Smooth muscle cell of the brain vasculature (primary cell): ENCODE measurements at regions not wholly inside any gene's neighbourhood (a gene's known extent, or its start where the extent isn't known, plus 50 kb on each side); places are given as distances from the start of the nearest gene placed in this dataset.

Experiments used
- DNase-seq: peaks from one replicate; pipeline ENCODE4 v3.0.0-alpha.2; 2012; ENCODE audit warnings: low read depth, low spot score

DNA sequence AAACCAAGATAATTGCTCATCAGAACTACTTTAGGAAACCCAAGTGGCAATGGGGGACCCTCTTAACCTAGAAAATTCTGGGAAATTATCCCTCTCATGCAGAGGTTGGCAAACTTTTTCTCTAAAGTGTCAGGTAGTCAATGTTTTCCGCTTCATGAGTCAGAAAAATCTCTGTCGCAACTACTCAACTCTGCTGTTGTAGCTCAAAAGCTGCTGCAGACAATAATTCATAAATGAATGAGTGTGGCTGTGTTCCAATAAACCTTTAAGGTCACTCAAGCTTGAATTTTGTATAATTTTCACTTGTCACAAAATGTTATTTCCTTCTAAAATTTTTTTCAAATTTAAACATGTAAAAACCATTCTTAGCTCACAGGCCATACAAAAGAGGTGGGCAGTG is 193.4 kb upstream of the MID1 start:
- DNase-seq: no peak

DNA sequence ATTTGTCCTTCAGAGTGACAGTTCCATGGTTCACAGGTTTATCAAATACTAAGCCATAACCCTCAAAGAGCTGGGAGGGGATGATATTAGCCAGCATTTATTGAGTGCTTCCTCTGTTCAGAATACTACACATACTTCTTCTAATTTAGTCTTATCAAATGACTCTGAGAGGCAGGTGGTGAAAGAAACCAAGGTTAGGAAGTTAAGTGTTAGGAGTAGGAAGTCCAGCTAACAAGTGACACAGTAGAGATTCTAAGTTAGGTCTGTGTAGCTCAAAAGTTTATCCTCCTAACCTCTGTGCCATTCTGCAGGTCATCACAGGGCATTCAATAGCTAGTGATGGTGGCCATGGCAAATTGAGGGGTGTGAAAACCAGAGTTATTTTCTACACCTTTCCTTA is 198.3 kb upstream of the MID1 start:
- no peak for DNase-seq

DNA sequence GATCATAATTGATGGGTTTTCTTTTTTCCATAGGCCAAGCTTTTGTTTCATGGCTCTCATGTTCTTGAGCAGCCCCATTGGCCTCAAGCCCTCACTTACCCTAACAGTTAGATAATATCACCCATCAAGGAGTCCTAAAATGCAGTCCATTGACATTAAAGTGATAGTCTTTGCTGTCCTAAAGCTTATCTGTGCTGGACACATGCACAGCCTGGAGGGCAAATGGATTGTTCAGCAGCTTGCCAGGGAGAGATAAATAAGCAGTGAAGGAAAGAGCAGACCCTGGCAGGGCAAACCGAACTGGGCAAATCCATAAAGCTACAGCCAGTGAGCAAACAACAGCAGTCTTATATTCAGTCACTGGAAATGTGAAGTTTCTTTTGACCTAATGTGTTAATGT is 199.6 kb upstream of the MID1 start:
- DNase-seq: no peak

DNA sequence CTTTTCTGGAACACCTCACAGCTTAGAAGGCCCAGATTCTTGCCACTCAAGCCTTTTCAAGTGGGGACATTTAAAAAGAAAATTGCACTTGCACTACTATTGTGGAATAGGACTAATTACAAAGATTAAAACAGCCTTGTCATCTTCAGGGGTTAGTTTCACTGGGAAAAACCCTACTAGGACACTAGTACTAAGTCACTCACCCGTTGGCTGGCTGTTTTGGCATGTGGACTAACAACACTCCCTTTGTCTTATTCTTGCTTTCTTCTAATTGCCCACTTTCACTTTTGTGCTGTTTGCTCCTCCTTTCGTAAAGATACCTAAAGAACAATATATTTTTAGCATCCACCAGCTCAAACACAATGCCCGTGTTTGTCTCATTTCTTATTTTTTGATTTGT is 200.9 kb upstream of the MID1 start:
- DNase-seq: no peak

DNA sequence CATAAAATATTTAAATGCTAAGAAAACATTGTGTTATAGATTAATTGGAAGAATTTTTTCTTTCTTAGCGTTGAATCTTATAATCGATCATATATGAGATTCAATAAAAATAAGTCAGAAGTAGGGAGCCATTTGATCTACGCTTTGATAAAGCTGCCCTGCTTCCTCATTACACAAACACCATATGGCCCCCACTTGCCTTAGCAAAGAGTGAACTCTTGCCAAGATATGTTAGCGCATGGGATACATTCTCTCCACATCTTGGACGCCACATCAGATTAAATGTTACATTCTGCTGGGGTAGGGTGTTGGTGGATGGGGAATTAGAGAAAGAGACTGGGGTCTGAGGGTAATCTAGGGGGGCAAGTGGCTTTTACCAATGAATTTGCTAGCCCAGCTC is 207.7 kb upstream of the MID1 start:
- no peak for DNase-seq

DNA sequence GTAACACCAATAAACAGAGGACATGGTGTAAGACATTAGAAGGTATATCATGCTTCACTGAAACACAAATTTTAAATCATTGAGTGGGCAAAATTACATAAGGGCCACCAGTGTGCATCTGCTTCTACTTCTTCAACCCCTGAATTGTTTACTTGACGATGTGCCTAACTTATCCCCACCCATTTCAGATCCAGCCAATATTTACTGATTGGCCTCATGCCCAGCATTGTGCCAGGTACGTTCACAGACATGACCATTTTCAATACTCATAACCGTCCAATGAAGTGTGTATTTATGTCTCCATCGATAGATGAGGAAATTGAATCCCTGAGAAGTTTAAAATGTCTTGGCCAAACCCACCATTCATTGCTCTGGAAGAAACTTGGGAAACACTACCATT is 208.3 kb upstream of the MID1 start:
- no peak for DNase-seq

DNA sequence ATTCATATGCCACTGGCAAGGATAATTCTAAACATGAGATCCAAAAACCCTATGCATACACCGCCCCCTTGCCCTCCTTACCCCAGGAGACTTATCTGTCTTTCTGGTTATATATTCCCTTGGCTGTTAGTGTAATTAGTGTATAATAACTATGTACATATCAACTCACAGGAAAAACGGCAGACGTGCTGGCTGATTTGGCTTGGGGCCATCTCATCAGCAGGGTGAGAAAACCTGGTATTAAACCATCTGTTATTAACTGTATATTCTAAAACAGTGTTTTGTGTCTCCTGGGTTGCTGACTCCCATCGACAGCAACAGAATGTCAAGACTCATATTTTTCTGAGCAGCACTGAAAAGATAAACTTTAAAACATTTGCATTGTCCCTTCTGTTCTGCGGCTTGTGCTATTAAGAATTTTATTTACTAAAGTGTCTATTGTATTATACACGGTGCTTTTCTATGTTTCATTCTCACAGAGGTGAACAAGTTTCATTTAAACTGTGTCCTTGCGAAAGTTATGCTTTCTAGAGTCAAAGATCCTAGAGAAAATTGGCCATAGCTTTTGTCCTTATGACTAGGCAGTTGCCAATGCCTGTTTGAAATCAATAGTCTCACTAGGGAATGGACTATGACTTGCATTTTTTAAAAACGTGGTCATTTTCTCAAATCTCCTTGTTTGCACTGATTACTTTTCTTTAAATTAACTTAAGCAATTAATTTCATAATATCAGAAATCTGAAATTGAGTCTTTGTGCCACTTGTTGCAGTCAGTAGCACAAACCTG is 211.5 kb upstream of the MID1 start:
- no peak for DNase-seq

- DNase-seq: no peak
Measured at GRCh38 chrX:10833299-10834169, 213.1 kb upstream of the MID1 start.

DNA sequence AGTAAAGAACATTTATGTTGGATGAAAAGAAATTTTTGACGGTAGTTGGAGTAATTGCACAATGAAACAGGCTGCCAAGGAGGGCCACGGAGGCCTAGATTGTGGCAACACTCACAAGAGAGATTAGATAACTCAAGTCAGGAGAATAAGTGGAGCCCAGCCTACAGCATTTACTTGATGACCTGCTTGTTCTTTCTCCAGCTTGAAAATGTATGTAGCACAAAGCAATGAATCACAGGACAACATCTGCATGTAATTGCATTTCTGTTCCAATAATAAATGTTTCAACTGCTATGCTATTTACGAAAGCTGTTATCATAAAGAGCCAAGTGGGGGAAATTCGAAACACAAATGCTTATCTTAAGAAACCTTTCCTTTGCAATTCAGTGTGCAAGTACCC is 221.2 kb upstream of the MID1 start:
- no peak for DNase-seq

- no peak for DNase-seq
Measured at GRCh38 chrX:10842646-10843045, 222.3 kb upstream of the MID1 start.

DNA sequence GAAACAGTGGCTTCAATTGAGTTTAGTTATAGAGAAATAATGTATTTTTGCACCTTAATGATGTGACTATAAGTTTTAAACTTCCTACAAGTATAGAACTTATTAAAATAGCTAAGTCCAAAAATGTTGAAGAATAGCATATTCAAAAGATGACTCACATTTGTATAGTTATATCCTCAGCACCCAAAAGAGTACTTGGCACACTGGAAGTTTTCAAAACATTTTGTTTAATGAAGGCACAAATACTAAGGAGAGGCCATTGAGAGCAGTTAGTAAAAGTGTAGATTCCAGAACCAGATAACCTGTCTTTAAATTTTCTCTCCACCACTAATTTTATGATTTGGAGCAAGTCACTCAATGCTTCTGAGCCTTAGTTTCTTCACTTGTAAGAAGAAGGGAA is 226.9 kb upstream of the MID1 start:
- DNase-seq: no peak

DNA sequence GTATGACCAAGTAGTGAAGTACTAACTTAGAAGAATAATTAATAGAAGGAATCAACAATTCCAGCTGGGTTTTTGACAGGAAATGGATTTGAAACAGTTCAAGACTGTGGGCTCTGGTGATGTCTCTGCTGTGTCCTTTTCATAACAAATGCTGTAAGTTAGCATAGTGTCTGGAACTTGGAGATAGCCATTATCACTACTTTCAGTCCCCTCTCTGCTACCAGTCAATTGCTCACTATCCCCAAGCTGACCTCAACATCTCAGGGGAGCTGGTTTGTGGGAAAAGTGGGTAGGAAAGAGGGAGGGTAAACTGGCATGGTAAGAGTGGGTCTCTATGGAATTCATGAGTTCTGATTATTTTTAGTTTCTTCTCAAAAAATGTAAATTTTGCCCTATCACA is 231.4 kb upstream of the MID1 start:
- no peak for DNase-seq

- DNase-seq: no peak
Measured at GRCh38 chrX:10854594-10854993, 234.2 kb upstream of the MID1 start.

- no peak for DNase-seq
Measured at GRCh38 chrX:10855845-10856244, 235.5 kb upstream of the MID1 start.

DNA sequence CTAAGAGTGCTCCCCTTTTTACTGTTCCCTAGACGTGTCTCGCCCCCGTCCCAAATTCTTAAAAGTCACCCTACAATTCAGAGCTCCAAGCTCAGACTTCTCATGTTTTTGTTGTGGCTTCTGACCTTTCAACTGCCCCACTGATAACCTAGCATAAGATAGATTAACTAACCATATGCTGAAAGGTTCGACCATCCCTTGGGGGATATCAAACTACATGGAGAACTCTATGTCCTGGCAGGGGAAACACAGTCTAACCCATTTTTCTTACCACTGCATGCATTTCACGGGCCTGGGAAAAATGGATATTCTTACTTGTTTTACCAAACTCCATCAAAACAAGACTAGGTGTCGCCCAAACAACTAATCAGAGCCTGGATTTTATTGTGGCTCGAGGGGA is 236.4 kb upstream of the MID1 start:
- no peak for DNase-seq

DNA sequence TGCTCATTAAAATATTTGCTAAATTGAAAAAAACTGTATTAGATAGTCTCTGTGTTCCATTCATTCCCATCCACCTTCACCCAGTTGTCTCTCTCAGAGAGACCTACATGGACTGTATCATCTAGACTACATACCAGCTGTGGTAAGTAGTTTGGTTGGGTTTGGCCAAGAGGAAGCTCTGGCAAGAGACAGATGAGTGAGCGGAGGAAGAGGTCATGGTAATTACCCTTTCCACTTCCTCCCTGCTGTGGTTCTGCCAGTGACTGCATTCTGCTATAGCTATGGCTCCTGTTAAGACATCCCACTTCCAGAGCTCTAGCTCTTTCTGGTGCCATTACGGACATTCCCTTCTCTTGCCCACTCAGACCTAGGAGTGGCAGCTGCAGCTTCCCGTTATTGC is 239.0 kb upstream of the MID1 start:
- DNase-seq: no peak

DNA sequence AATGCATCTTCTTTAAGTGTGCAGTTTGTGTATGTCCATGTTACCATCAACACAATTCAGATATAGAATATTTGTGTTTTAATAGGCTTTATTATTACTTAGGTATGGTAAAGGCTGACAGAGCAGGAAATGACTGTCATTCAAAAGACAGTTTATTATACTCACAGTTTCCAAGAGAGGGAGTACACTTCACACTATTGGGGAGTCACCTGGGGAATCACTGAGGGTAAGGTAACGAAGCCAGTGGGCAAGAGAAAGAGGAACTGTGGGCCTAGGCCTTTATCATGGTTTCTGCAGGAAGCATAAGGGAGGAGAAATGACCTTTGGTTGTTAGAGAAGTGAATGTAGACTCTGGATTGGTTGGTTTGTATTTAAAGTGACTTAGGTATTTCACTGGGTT is 235.1 kb upstream of the HCCS start:
- DNase-seq: no peak

- DNase-seq: no peak
Measured at GRCh38 chrX:10882484-10882883, 228.6 kb upstream of the HCCS start.

- no peak for DNase-seq
Measured at GRCh38 chrX:10884246-10884645, 226.9 kb upstream of the HCCS start.

DNA sequence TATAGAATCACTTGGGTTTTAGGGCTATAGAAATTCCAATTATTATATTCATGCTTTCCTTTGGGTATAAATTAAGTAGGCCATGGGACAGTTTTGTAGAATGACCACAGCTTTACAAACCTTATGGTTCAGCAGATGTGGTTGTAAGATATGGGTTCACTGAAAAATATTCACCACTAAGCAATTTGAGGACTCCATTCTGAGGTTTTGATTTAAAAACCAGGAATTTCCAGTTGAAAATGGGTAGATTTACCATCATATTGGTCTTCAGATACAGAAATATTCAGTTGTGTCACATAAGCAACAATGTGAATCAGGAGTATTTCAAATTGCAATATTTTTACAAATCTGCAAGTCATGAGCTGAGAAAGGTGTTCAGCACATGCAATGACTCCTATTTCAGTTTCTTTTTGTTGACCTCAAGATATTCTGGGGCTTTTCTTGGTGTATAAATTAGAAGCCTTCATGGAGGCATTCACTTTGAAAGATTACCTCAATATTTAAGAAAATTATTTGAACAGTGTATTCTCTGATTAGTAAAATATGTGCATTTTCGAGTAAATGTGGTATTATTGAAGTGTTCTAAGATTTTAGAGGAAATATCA is 218.4 kb upstream of the HCCS start:
- DNase-seq: no peak

DNA sequence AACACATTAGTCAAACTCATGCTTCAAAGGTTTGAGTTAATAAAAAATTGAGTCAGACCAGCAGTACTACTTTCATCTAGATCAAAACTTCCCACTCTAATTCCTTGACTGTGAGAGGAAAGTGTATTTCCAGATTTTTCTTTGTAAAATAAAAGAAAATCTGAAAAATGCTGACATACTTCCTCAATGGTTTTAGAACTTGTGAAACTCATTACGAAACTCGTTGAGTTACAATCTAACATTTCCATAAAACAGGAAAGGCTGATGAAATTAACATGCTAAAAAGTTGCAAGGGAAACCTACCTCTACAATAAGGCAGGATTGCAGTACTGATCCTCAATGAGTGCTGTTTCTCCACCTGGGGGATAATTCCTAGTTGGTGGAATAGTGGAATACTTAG is 217.8 kb upstream of the HCCS start:
- no peak for DNase-seq

GRCh38 chrX:10893976-10894375 is 217.2 kb upstream of the HCCS start:
- no peak for DNase-seq

- DNase-seq: no peak
Measured at GRCh38 chrX:10897768-10898167, 213.4 kb upstream of the HCCS start.
